ENCODE measurements at regions not wholly inside any gene's neighbourhood (a gene's known extent, or its start where the extent isn't known, plus 50 kb on each side); places are given as distances from the start of the nearest gene placed in this dataset.

DNA sequence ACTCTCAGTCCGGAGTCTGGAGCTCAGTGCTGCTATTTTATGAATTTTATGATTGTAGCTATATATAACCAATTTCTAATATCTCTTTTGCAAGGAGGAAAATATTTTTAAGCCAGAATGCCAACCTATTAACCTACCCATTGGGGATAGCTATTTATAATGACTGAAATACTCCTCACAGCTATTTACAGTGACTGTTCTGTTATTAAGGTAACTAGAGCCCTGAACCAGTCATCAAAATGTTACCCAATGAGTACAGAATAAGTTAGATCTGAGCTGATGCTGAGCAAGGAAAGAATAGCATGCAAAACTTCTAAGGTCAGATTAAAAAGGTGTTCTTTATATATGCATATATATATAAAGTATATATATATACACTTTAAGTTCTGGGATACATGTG lies 79.6 kb upstream of the PPP2R3A start:
- TF ChIP-seq, protein P1, sequence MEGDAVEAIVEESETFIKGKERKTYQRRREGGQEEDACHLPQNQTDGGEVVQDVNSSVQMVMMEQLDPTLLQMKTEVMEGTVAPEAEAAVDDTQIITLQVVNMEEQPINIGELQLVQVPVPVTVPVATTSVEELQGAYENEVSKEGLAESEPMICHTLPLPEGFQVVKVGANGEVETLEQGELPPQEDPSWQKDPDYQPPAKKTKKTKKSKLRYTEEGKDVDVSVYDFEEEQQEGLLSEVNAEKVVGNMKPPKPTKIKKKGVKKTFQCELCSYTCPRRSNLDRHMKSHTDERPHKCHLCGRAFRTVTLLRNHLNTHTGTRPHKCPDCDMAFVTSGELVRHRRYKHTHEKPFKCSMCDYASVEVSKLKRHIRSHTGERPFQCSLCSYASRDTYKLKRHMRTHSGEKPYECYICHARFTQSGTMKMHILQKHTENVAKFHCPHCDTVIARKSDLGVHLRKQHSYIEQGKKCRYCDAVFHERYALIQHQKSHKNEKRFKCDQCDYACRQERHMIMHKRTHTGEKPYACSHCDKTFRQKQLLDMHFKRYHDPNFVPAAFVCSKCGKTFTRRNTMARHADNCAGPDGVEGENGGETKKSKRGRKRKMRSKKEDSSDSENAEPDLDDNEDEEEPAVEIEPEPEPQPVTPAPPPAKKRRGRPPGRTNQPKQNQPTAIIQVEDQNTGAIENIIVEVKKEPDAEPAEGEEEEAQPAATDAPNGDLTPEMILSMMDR (IDR thresholded peaks at IDR 0.05) = no peak
- no peak for TF ChIP-seq POLR2A (IDR thresholded peaks at IDR 0.05)

Data from gastroesophageal sphincter (tissue), 3 donors.